MM.1S (cell line): ENCODE measurements at regions not wholly inside any gene's neighbourhood (a gene's known extent, or its start where the extent isn't known, plus 50 kb on each side); places are given as distances from the start of the nearest gene placed in this dataset.

Experiments
- EZH2 ChIP-seq: fragments of 300-600 bp; sonication (generic); optimal IDR thresholded peaks from 2 replicates; pipeline ENCODE3; 2017; ENCODE audit warnings: low read depth, mild to moderate bottlenecking, antibody characterized with exemption, low read length, mixed read lengths
- TF ChIP-seq, protein P1 (sequence below): fragments of 300-600 bp; sonication (generic); IDR thresholded peaks from 2 replicates; pipeline ENCODE4 v1.5.1; 2016; ENCODE audit warnings: antibody characterized with exemption, low read length, mixed read lengths

DNA sequence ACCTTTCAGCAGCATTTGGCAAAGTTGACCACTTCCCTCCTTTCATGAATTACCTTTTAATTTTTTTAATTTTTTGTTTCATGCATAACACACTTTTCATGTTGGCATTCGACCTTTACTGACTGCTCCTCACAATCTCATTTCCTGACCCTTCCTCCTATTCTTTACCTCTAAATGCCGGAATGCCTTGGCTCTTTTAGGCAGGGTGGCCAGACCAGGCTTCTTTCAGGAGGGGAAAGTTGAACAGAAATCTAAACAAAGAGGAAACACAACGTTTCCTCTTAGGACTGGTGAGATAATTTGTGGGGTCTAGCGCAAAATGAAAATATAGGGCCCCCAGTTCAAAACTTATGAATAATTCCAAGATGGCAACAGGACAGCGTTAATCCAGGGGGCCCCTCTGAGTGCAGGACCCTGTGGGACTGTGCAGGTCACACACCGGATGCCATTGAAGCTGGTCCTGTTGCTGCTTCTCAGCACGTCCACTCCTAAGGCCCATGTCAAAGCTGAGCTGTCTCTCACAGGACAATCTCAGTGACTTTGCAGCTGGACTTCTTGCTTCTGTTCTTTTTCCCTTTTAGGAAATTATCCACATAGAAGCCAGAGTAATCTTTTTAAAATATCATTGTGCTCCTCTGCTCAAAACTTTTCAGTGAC, 313.8 kb downstream of the HDGFL1 start:
- TF ChIP-seq, protein P1, sequence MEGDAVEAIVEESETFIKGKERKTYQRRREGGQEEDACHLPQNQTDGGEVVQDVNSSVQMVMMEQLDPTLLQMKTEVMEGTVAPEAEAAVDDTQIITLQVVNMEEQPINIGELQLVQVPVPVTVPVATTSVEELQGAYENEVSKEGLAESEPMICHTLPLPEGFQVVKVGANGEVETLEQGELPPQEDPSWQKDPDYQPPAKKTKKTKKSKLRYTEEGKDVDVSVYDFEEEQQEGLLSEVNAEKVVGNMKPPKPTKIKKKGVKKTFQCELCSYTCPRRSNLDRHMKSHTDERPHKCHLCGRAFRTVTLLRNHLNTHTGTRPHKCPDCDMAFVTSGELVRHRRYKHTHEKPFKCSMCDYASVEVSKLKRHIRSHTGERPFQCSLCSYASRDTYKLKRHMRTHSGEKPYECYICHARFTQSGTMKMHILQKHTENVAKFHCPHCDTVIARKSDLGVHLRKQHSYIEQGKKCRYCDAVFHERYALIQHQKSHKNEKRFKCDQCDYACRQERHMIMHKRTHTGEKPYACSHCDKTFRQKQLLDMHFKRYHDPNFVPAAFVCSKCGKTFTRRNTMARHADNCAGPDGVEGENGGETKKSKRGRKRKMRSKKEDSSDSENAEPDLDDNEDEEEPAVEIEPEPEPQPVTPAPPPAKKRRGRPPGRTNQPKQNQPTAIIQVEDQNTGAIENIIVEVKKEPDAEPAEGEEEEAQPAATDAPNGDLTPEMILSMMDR: no peak
- no peak for TF ChIP-seq EZH2
